GM23338 (cell line): ENCODE measurements at regions not wholly inside any gene's neighbourhood (a gene's known extent, or its start where the extent isn't known, plus 50 kb on each side); places are given as distances from the start of the nearest gene placed in this dataset.

ENCODE experiments used
- CREB1 ChIP-seq: fragments of 250-450 bp; sonication (Bioruptor Pico); IDR thresholded peaks from 2 replicates; pipeline ENCODE4 v1.5.0; 2020; ENCODE audit warnings: low read depth, mild to moderate bottlenecking, moderate library complexity
- CTCF ChIP-seq, 2 experiments: fragments of 200-600 bp in 1 of 2; sonication (generic) in 1 of 2; conservative IDR thresholded peaks; 2 replicates each; pipeline versions ENCODE4 v1.5.1 to v1.6.1; 2016 to 2017; ENCODE audit warnings: antibody characterized with exemption in 2 of 2, low read depth in 2 of 2, mild to moderate bottlenecking in 2 of 2, moderate library complexity in 1 of 2
- EZH2phosphoT487 ChIP-seq: fragments of 200-600 bp; sonication (generic); IDR thresholded peaks from one replicate; pipeline ENCODE4 v1.8.1; 2018; ENCODE audit warnings: antibody characterized with exemption; ENCODE audit not compliant: unreplicated experiment
- JUNB ChIP-seq: IDR thresholded peaks from one replicate; pipeline ENCODE4 v1.6.1; 2016; ENCODE audit warnings: antibody characterized with exemption; ENCODE audit not compliant: unreplicated experiment
- REST ChIP-seq: IDR thresholded peaks from one replicate; pipeline ENCODE4 v1.6.1; 2018; ENCODE audit warnings: antibody characterized with exemption; ENCODE audit not compliant: unreplicated experiment

- TF ChIP-seq CTCF (conservative IDR thresholded peaks at IDR 0.05; ENCODE audit: low read depth in 2 of 2) (no peak), REST (no peak), EZH2phosphoT487 (no peak), CREB1 (no peak), JUNB (no peak)
Observed at GRCh38 chr22:27336151-27337090, 465.1 kb downstream of the MN1 start.
